H1 (cell line): ENCODE measurements at regions not wholly inside any gene's neighbourhood (a gene's known extent, or its start where the extent isn't known, plus 50 kb on each side); places are given as distances from the start of the nearest gene placed in this dataset.

Experiments used
- CTCF ChIA-PET: fragments of 300-600 bp; sonication (Branson Sonifier 250); formaldehyde crosslinking; loops from one replicate; lab custom pipeline; 2021; ENCODE audit not compliant: partially characterized antibody; lab: Charles Lee
- POLR2A ChIA-PET: fragments of 300-600 bp; sonication (Branson Sonifier 250); formaldehyde crosslinking; loops from one replicate; lab custom pipeline; 2021; ENCODE audit warnings: inconsistent platforms; ENCODE audit not compliant: partially characterized antibody; lab: Charles Lee
- DNase-seq, 2 experiments: peaks; one replicate each; pipeline versions ENCODE4 v3.0.0 to v3.0.0-alpha.2; 2010 to 2022; ENCODE audit warnings: low spot score in 2 of 2, low read depth in 1 of 2, mixed read lengths in 1 of 2
- FAIRE-seq: peaks from 2 replicates; lab custom pipeline; 2011; peaks lifted over from hg19 to GRCh38; lab: Jason Lieb, UNC
- H2AFZ ChIP-seq: 2 replicates; pipeline ENCODE4 v1.8.1; 2012; ENCODE audit warnings: low read length, inconsistent platforms
- H2AK5ac ChIP-seq: 2 replicates; pipeline ENCODE4 v1.6.1; 2013; ENCODE audit warnings: low read depth, low read length
- H2BK120ac ChIP-seq: replicated peaks from 2 replicates; pipeline ENCODE3; 2013; ENCODE audit warnings: low read depth, low read length, inconsistent platforms
- H2BK12ac ChIP-seq: 2 replicates; pipeline ENCODE4 v1.6.1; 2013; ENCODE audit warnings: low read depth, low read length
- H2BK15ac ChIP-seq: 2 replicates; pipeline ENCODE4 v1.6.1; 2013; ENCODE audit warnings: low read length
- H2BK20ac ChIP-seq: 2 replicates; pipeline ENCODE4 v1.6.1; 2013; ENCODE audit warnings: low read length
- H2BK5ac ChIP-seq: 2 replicates; pipeline ENCODE4 v1.6.1; 2013; ENCODE audit warnings: low read depth, low read length
- H3K14ac ChIP-seq: 2 replicates; pipeline ENCODE4 v1.6.1; 2013; ENCODE audit warnings: inconsistent platforms; ENCODE audit not compliant: insufficient read length
- H3K18ac ChIP-seq: 2 replicates; pipeline ENCODE4 v1.6.1; 2013; ENCODE audit warnings: low read length; ENCODE audit errors: extremely low read depth
- H3K23ac ChIP-seq: 2 replicates; pipeline ENCODE4 v1.6.1; 2013; ENCODE audit warnings: inconsistent platforms; ENCODE audit not compliant: insufficient read length
- H3K23me2 ChIP-seq: 2 replicates; pipeline ENCODE4 v1.6.1; 2013; ENCODE audit warnings: low read depth, low read length
- H3K27ac ChIP-seq: 2 replicates; pipeline ENCODE4 v1.6.1; 2011; ENCODE audit warnings: low read depth, low read length, inconsistent platforms
- H3K27me3 ChIP-seq, 4 experiments: replicated peaks in 1 of 4; 1 replicate in 1 of 4; 2 replicates in 3 of 4; pipeline versions ENCODE4 v1.6.1 to v1.8.1; 2011 to 2013; ENCODE audit warnings: low read length in 3 of 4, mild to moderate bottlenecking in 3 of 4, inconsistent platforms in 2 of 4, mixed read lengths in 2 of 4, moderate library complexity in 1 of 4; ENCODE audit not compliant: control insufficient read depth in 3 of 4, insufficient read depth in 3 of 4; ENCODE audit errors: extremely low read depth in 1 of 4
- H3K36me3 ChIP-seq, 4 experiments: 2 replicates each; pipeline versions ENCODE4 v1.6.1 to v1.8.1; 2011 to 2013; ENCODE audit warnings: mild to moderate bottlenecking in 4 of 4, low read length in 3 of 4, moderate library complexity in 2 of 4, control low read depth in 1 of 4, inconsistent platforms in 1 of 4; ENCODE audit not compliant: insufficient read depth in 4 of 4, control insufficient read depth in 2 of 4
- H3K4ac ChIP-seq: replicated peaks from 2 replicates; pipeline ENCODE3; 2013; ENCODE audit warnings: low read length, low read depth, mixed read lengths, inconsistent platforms; ENCODE audit not compliant: insufficient read length
- H3K4me1 ChIP-seq, 4 experiments: replicated peaks in 1 of 4; 1 replicate in 1 of 4; 2 replicates in 3 of 4; pipeline versions ENCODE4 v1.6.1 to v1.8.1; 2011 to 2013; ENCODE audit warnings: low read length in 3 of 4, inconsistent platforms in 2 of 4, mixed read lengths in 1 of 4; ENCODE audit not compliant: insufficient read depth in 4 of 4, control insufficient read depth in 3 of 4
- H3K4me2 ChIP-seq, 2 experiments: 2 replicates each; pipeline versions ENCODE4 v1.6.1 to v1.8.1; 2011 to 2013; ENCODE audit warnings: low read depth in 2 of 2, low read length in 2 of 2, control low read depth in 1 of 2, inconsistent platforms in 1 of 2, mild to moderate bottlenecking in 1 of 2; ENCODE audit not compliant: insufficient read depth in 1 of 2
- H3K4me3 ChIP-seq, 4 experiments: fragments of 200-600, 300-600 bp in 1 of 4; sonication (generic), shearing (Covaris generic), sonication (Bioruptor Twin) in 1 of 4; 2 replicates each; pipeline versions ENCODE4 v1.5.1 to v1.8.1; 2011 to 2016; ENCODE audit warnings: low read length in 4 of 4, low read depth in 3 of 4, control low read depth in 2 of 4, inconsistent platforms in 2 of 4, mild to moderate bottlenecking in 2 of 4, mixed read lengths in 1 of 4, moderate library complexity in 1 of 4; ENCODE audit not compliant: insufficient read depth in 2 of 4; ENCODE audit errors: extremely low read depth in 1 of 4
- H3K56ac ChIP-seq: replicated peaks from 2 replicates; pipeline ENCODE3; 2013; ENCODE audit warnings: low read depth, mild to moderate bottlenecking, mixed read lengths, low read length, inconsistent platforms; ENCODE audit not compliant: insufficient read length
- H3K79me1 ChIP-seq: 2 replicates; pipeline ENCODE4 v1.6.1; 2013; ENCODE audit warnings: low read depth, low read length, control low read depth
- H3K79me2 ChIP-seq, 2 experiments: 2 replicates each; pipeline versions ENCODE4 v1.6.1 to v1.8.1; 2012 to 2013; ENCODE audit warnings: low read length in 2 of 2, mild to moderate bottlenecking in 2 of 2, inconsistent platforms in 1 of 2; ENCODE audit not compliant: insufficient read depth in 2 of 2, control insufficient read depth in 1 of 2
- H3K9ac ChIP-seq, 4 experiments: replicated peaks in 1 of 4; 1 replicate in 1 of 4; 2 replicates in 3 of 4; pipeline versions ENCODE4 v1.6.1 to v1.8.1; 2011 to 2013; ENCODE audit warnings: low read depth in 3 of 4, low read length in 3 of 4, control low read depth in 2 of 4, mild to moderate bottlenecking in 2 of 4, moderate library complexity in 2 of 4, inconsistent platforms in 1 of 4; ENCODE audit errors: extremely low read depth in 1 of 4
- H3K9me3 ChIP-seq, 2 experiments: 2 replicates each; pipeline versions ENCODE4 v1.6.1 to v1.8.1; 2012 to 2013; ENCODE audit warnings: mild to moderate bottlenecking in 2 of 2, moderate library complexity in 2 of 2, control low read depth in 1 of 2, inconsistent platforms in 1 of 2, low read depth in 1 of 2, low read length in 1 of 2, mixed read lengths in 1 of 2; ENCODE audit not compliant: insufficient read depth in 2 of 2
- H4K20me1 ChIP-seq, 2 experiments: replicated peaks in 1 of 2; 2 replicates each; pipeline versions ENCODE3 to v1.8.1; 2011 to 2013; ENCODE audit warnings: inconsistent platforms in 2 of 2, low read length in 2 of 2, mild to moderate bottlenecking in 1 of 2; ENCODE audit not compliant: insufficient read depth in 2 of 2, control insufficient read depth in 1 of 2
- H4K5ac ChIP-seq: 2 replicates; pipeline ENCODE4 v1.6.1; 2013; ENCODE audit warnings: low read length, low read depth, mixed read lengths, inconsistent platforms; ENCODE audit not compliant: insufficient read length
- H4K8ac ChIP-seq: 2 replicates; pipeline ENCODE4 v1.8.0; 2013; ENCODE audit warnings: mild to moderate bottlenecking, moderate library complexity, low read length, inconsistent platforms; ENCODE audit not compliant: insufficient read depth; ENCODE audit errors: extremely low read depth
- H4K91ac ChIP-seq: replicated peaks from 2 replicates; pipeline ENCODE3; 2013; ENCODE audit warnings: low read length, mixed read lengths, inconsistent platforms; ENCODE audit not compliant: insufficient read length
- ASH2L ChIP-seq: fragments of 200-600, 300-600 bp; sonication (generic); IDR thresholded peaks from one replicate; pipeline ENCODE4 v1.7.1; 2017; ENCODE audit warnings: low read length
- BRCA1 ChIP-seq: IDR thresholded peaks from 2 replicates; pipeline ENCODE4 v1.6.1; 2012; ENCODE audit warnings: low read depth, low read length, improper control_type of control experiment
- POU5F1 ChIP-seq: IDR thresholded peaks from 2 replicates; pipeline ENCODE4 v1.6.1; 2011; ENCODE audit warnings: low read depth, mild to moderate bottlenecking, low read length, moderate library complexity
- RNF2 ChIP-seq: fragments of 200-900, 300-1000 bp; sonication (generic); IDR thresholded peaks from 2 replicates; pipeline ENCODE4 v1.7.1; 2016; ENCODE audit warnings: borderline replicate concordance, low read depth, mild to moderate bottlenecking, antibody characterized with exemption, low read length; ENCODE audit not compliant: poor library complexity, severe bottlenecking; ENCODE audit errors: missing control alignments
- SIN3A ChIP-seq, 2 experiments: IDR thresholded peaks in 1 of 2; conservative IDR thresholded peaks in 1 of 2; 2 replicates each; pipeline ENCODE4 v1.6.1; 2011 to 2012; ENCODE audit warnings: low read length in 2 of 2, improper control_type of control experiment in 1 of 2, low read depth in 1 of 2, mild to moderate bottlenecking in 1 of 2
- WGBS, 2 experiments: shearing (Covaris generic) in 1 of 2; methylation state at CpG; one replicate each; pipeline versions ENCODE4 v1.1.6 to v1.1.7; 2013 to 2015; ENCODE audit warnings: low lambda C conversion rate in 2 of 2, mixed read lengths in 2 of 2, inconsistent platforms in 1 of 2, low coverage in 1 of 2, missing lambda C conversion rate in 1 of 2; ENCODE audit not compliant: insufficient replicate concordance in 2 of 2, insufficient coverage in 1 of 2, insufficient read length in 1 of 2; ENCODE audit errors: extremely low coverage in 1 of 2, missing lambda C conversion rate in 1 of 2; 5-methylcytosine and 5-hydroxymethylcytosine counted together

DNA sequence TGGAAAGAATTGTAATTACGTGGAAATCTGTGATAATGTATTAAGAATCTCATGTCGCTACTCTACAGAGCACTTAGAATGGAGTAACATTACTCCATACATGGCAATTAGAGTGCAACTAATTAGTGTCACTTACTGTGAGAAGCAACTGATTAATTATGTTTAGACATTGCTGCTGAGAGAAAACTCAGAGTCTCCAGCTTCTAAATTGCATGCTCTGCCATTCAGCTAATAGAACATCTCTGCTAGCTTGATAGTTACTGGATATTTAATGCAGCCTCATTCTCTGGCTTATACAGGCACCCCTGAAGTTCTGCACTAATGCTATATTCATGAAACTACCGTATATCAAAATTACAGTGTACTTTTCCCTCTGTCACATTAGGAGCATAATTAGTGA, 338.4 kb downstream of the ADAMTS20 start:
- H3K23me2 ChIP-seq = no peaks in the 10 kb centered on the region
- TF ChIP-seq POU5F1 = no peak
- TF ChIP-seq SIN3A (conservative IDR thresholded peaks at IDR 0.05 in 1 of 2, IDR thresholded peaks at IDR 0.05 in 1 of 2; ENCODE audit: low read depth in 1 of 2, low read length in 2 of 2) = no peak
- no peak for TF ChIP-seq ASH2L
- TF ChIP-seq RNF2 = no peak
- TF ChIP-seq BRCA1 = no peak
- POLR2A ChIA-PET = interaction anchor here (0.5 kb wide), 1 partner anchor 389 kb away, joined by 3 read pairs; no protein-coding TSS in a partner anchor
- FAIRE-seq = no peak
- H2AFZ ChIP-seq = no peak overlapping the region
- H3K4ac ChIP-seq = no peak overlapping the region
- DNase-seq = no peak
- no peak overlapping the region for H4K91ac ChIP-seq
- no peaks in the 10 kb centered on the region for H3K79me2 ChIP-seq
- H4K5ac ChIP-seq = no peak overlapping the region
- no peak overlapping the region for H2BK120ac ChIP-seq
- no peak overlapping the region for H3K18ac ChIP-seq
- H3K27me3 ChIP-seq = no peaks in the 10 kb centered on the region
- H3K56ac ChIP-seq = no peak overlapping the region
- no peak overlapping the region for H2BK12ac ChIP-seq
- CTCF ChIA-PET = interaction anchor here (0.6 kb wide), 1 partner anchor 40 kb away, joined by 3 read pairs; no protein-coding TSS in a partner anchor
- no peak overlapping the region for H3K27ac ChIP-seq
- H3K9me3 ChIP-seq = no peaks in the 10 kb centered on the region
- H2BK20ac ChIP-seq = no peak overlapping the region
- H3K79me1 ChIP-seq = no peaks in the 10 kb centered on the region
- no peak overlapping the region for H3K14ac ChIP-seq
- H4K8ac ChIP-seq = no peak overlapping the region
- 92% methylated on average over 3 of the region's 3 CpGs; no CpG with 5 or more reads in 1 of the 2 experiments for WGBS, 2 experiments
- H3K36me3 ChIP-seq = no peaks in the 10 kb centered on the region
- no peaks in the 10 kb centered on the region for H4K20me1 ChIP-seq
- H3K4me1 ChIP-seq = no peaks in the 10 kb centered on the region
- no peak overlapping the region for H2BK15ac ChIP-seq
- H2AK5ac ChIP-seq = no peak overlapping the region
- no peak overlapping the region for H2BK5ac ChIP-seq
- no peak overlapping the region for H3K4me2 ChIP-seq
- H3K23ac ChIP-seq = no peak overlapping the region
- H3K4me3 ChIP-seq = no peak overlapping the region
- no peak overlapping the region for H3K9ac ChIP-seq
